ENCODE measurements at regions not wholly inside any gene's neighbourhood (a gene's known extent, or its start where the extent isn't known, plus 50 kb on each side); places are given as distances from the start of the nearest gene placed in this dataset.
A peak's percentile ranks its signal among the peaks of the same experiment; 100 is the strongest.

- Histone ChIP-seq H3K9me3 (ENCODE audit: control insufficient read depth, insufficient read depth, low read length) (no peaks in the 10 kb centered on the region), H3K36me3 (ENCODE audit: control insufficient read depth, insufficient read depth, low read length) (no peaks in the 10 kb centered on the region), H3K4me3 (ENCODE audit: low read depth, low read length) (no peak overlapping the region), H3K27me3 (ENCODE audit: control insufficient read depth, insufficient read depth, low read length) (no peaks in the 10 kb centered on the region), H3K4me1 (ENCODE audit: control insufficient read depth, insufficient read depth, low read length) (peaks cover 3% of the 10 kb centered on the region), H3K27ac (ENCODE audit: low read depth, low read length) (peak overlapping the region; percentile 76)
- 56% methylated on average over 6 of the region's 7 CpGs for WGBS (ENCODE audit: insufficient coverage)
- DNase-seq (ENCODE audit: low read depth in 4 of 6, low spot score in 6 of 6), result peak in 1 of 6 donors; percentile 57
These were observed 96.9 kb upstream of the TMPO start for GRCh38 chr12:98418357-98419075.

GRCh38 chr12:98419081-98419794 is 96.2 kb upstream of the TMPO start:
- WGBS (ENCODE audit: insufficient coverage), result 53% methylated on average over 3 of the region's 9 CpGs

GRCh38 chr12:98419795-98420404 is 95.5 kb upstream of the TMPO start:
- no peak for DNase-seq (ENCODE audit: low read depth in 4 of 6, low spot score in 6 of 6)
- Histone ChIP-seq H3K27ac (ENCODE audit: low read depth, low read length) (no peak overlapping the region), H3K4me1 (ENCODE audit: control insufficient read depth, insufficient read depth, low read length) (peaks cover 3% of the 10 kb centered on the region), H3K4me3 (ENCODE audit: low read depth, low read length) (no peak overlapping the region), H3K36me3 (ENCODE audit: control insufficient read depth, insufficient read depth, low read length) (no peaks in the 10 kb centered on the region), H3K9me3 (ENCODE audit: control insufficient read depth, insufficient read depth, low read length) (no peaks in the 10 kb centered on the region), H3K27me3 (ENCODE audit: control insufficient read depth, insufficient read depth, low read length) (no peaks in the 10 kb centered on the region)
- WGBS (ENCODE audit: insufficient coverage), result 76% methylated on average over 15 of the region's 16 CpGs

More at GRCh38 chr12:98419081-98419794, 96.2 kb upstream of the TMPO start:
- no peaks in the 10 kb centered on the region for H3K9me3 ChIP-seq (ENCODE audit: control insufficient read depth, insufficient read depth, low read length)
- peaks cover 3% of the 10 kb centered on the region for H3K4me1 ChIP-seq (ENCODE audit: control insufficient read depth, insufficient read depth, low read length)
- peak overlapping the region; percentile 67 for H3K27ac ChIP-seq (ENCODE audit: low read depth, low read length)
- peak in 2 of 6 donors; percentile 11 to 40 for DNase-seq (ENCODE audit: low read depth in 4 of 6, low spot score in 6 of 6)
- no peaks in the 10 kb centered on the region for H3K27me3 ChIP-seq (ENCODE audit: control insufficient read depth, insufficient read depth, low read length)
- H3K4me3 ChIP-seq (ENCODE audit: low read depth, low read length), result no peak overlapping the region
- H3K36me3 ChIP-seq (ENCODE audit: control insufficient read depth, insufficient read depth, low read length), result no peaks in the 10 kb centered on the region

- DNase-seq (ENCODE audit: low read depth in 4 of 6, low spot score in 6 of 6), result peak in 2 of 6 donors; percentile 17 to 71
- Histone ChIP-seq H3K27ac (ENCODE audit: low read depth, low read length) (no peak overlapping the region), H3K36me3 (ENCODE audit: control insufficient read depth, insufficient read depth, low read length) (no peaks in the 10 kb centered on the region), H3K9me3 (ENCODE audit: control insufficient read depth, insufficient read depth, low read length) (no peaks in the 10 kb centered on the region), H3K4me1 (ENCODE audit: control insufficient read depth, insufficient read depth, low read length) (peaks cover 3% of the 10 kb centered on the region), H3K4me3 (ENCODE audit: low read depth, low read length) (no peak overlapping the region), H3K27me3 (ENCODE audit: control insufficient read depth, insufficient read depth, low read length) (no peaks in the 10 kb centered on the region)
- 63% methylated on average over 1 of the region's 6 CpGs for WGBS (ENCODE audit: insufficient coverage)
These were observed 94.9 kb upstream of the TMPO start for GRCh38 chr12:98420461-98420860.

- H3K36me3 ChIP-seq (ENCODE audit: control insufficient read depth, insufficient read depth, low read length), result no peaks in the 10 kb centered on the region
- WGBS (ENCODE audit: insufficient coverage), result 62% methylated on average over 7 of the region's 8 CpGs
- H3K4me3 ChIP-seq (ENCODE audit: low read depth, low read length), result no peak overlapping the region
- no peaks in the 10 kb centered on the region for H3K27me3 ChIP-seq (ENCODE audit: control insufficient read depth, insufficient read depth, low read length)
- peaks cover 3% of the 10 kb centered on the region for H3K4me1 ChIP-seq (ENCODE audit: control insufficient read depth, insufficient read depth, low read length)
- peak in 2 of 6 donors; percentile 64 to 76 for DNase-seq (ENCODE audit: low read depth in 4 of 6, low spot score in 6 of 6)
- no peak overlapping the region for H3K27ac ChIP-seq (ENCODE audit: low read depth, low read length)
- no peaks in the 10 kb centered on the region for H3K9me3 ChIP-seq (ENCODE audit: control insufficient read depth, insufficient read depth, low read length)
These were observed 94.1 kb upstream of the TMPO start for GRCh38 chr12:98421316-98421715.

- H3K27ac ChIP-seq (ENCODE audit: low read depth, low read length), result no peak overlapping the region
- no peak overlapping the region for H3K4me3 ChIP-seq (ENCODE audit: low read depth, low read length)
- H3K9me3 ChIP-seq (ENCODE audit: control insufficient read depth, insufficient read depth, low read length), result no peaks in the 10 kb centered on the region
- H3K36me3 ChIP-seq (ENCODE audit: control insufficient read depth, insufficient read depth, low read length), result no peaks in the 10 kb centered on the region
- H3K4me1 ChIP-seq (ENCODE audit: control insufficient read depth, insufficient read depth, low read length), result peaks cover 3% of the 10 kb centered on the region
- WGBS (ENCODE audit: insufficient coverage), result 95% methylated on average over 11 of the region's 11 CpGs
- no peak for DNase-seq (ENCODE audit: low read depth in 4 of 6, low spot score in 6 of 6)
- H3K27me3 ChIP-seq (ENCODE audit: control insufficient read depth, insufficient read depth, low read length), result no peaks in the 10 kb centered on the region
These were observed 93.0 kb upstream of the TMPO start for GRCh38 chr12:98422359-98422758.

GRCh38 chr12:98422812-98423211 is 92.6 kb upstream of the TMPO start:
- Histone ChIP-seq H3K9me3 (ENCODE audit: control insufficient read depth, insufficient read depth, low read length) (no peaks in the 10 kb centered on the region), H3K27ac (ENCODE audit: low read depth, low read length) (no peak overlapping the region), H3K36me3 (ENCODE audit: control insufficient read depth, insufficient read depth, low read length) (no peaks in the 10 kb centered on the region), H3K4me3 (ENCODE audit: low read depth, low read length) (no peak overlapping the region), H3K4me1 (ENCODE audit: control insufficient read depth, insufficient read depth, low read length) (peaks cover 3% of the 10 kb centered on the region), H3K27me3 (ENCODE audit: control insufficient read depth, insufficient read depth, low read length) (no peaks in the 10 kb centered on the region)
- DNase-seq (ENCODE audit: low read depth in 4 of 6, low spot score in 6 of 6), result no peak
- 87% methylated on average over 3 of the region's 4 CpGs for WGBS (ENCODE audit: insufficient coverage)

- Histone ChIP-seq H3K4me3 (ENCODE audit: low read depth, low read length) (no peak overlapping the region), H3K27ac (ENCODE audit: low read depth, low read length) (no peak overlapping the region), H3K36me3 (ENCODE audit: control insufficient read depth, insufficient read depth, low read length) (no peaks in the 10 kb centered on the region), H3K4me1 (ENCODE audit: control insufficient read depth, insufficient read depth, low read length) (peaks cover 3% of the 10 kb centered on the region), H3K9me3 (ENCODE audit: control insufficient read depth, insufficient read depth, low read length) (no peaks in the 10 kb centered on the region), H3K27me3 (ENCODE audit: control insufficient read depth, insufficient read depth, low read length) (no peaks in the 10 kb centered on the region)
- 60% methylated on average over 1 of the region's 2 CpGs for WGBS (ENCODE audit: insufficient coverage)
- DNase-seq (ENCODE audit: low read depth in 4 of 6, low spot score in 6 of 6), result no peak
These were observed 91.4 kb upstream of the TMPO start for GRCh38 chr12:98423963-98424362.

- 0% methylated on average over 1 of the region's 9 CpGs for WGBS (ENCODE audit: insufficient coverage)
- Histone ChIP-seq H3K27ac (ENCODE audit: low read depth, low read length) (no peak overlapping the region), H3K36me3 (ENCODE audit: control insufficient read depth, insufficient read depth, low read length) (no peaks in the 10 kb centered on the region), H3K9me3 (ENCODE audit: control insufficient read depth, insufficient read depth, low read length) (no peaks in the 10 kb centered on the region), H3K27me3 (ENCODE audit: control insufficient read depth, insufficient read depth, low read length) (no peaks in the 10 kb centered on the region), H3K4me3 (ENCODE audit: low read depth, low read length) (no peak overlapping the region), H3K4me1 (ENCODE audit: control insufficient read depth, insufficient read depth, low read length) (peaks cover 3% of the 10 kb centered on the region)
- peak in 5 of 6 donors; percentile 40 to 92 (median 57) for DNase-seq (ENCODE audit: low read depth in 4 of 6, low spot score in 6 of 6)
These were observed 90.5 kb upstream of the TMPO start for GRCh38 chr12:98424726-98425401.
